GM12878 (cell line): ENCODE measurements at regions not wholly inside any gene's neighbourhood (a gene's known extent, or its start where the extent isn't known, plus 50 kb on each side); places are given as distances from the start of the nearest gene placed in this dataset.

Source experiments
- ATAC-seq: fragments of 200-7000 bp; cut with Tn5 transposase; 3 replicates; pipeline ENCODE4 v1.9.1; 2020; ENCODE audit warnings: mild to moderate bottlenecking, moderate library complexity
- BruUV-seq: library from RNA; stranded (reverse); fragments of 400-500 nt; replicated peaks from 2 replicates; lab custom pipeline; 2021; lab: Mats Ljungman, UMichigan
- CTCF ChIA-PET: fragments of 300-600 bp; sonication (Branson Sonifier 250); formaldehyde crosslinking; extraction: SDS; loops from one replicate; lab custom pipeline; 2021; ENCODE audit warnings: inconsistent platforms; lab: Yijun Ruan, JAX
- POLR2A ChIA-PET: fragments of 350-600 bp; formaldehyde crosslinking; extraction: SDS; loops from one replicate; lab custom pipeline; 2021; ENCODE audit warnings: inconsistent platforms; lab: Charles Lee
- RAD21 ChIA-PET: fragments of 300-600 bp; sonication (Branson Sonifier 250); formaldehyde crosslinking; loops from one replicate; lab custom pipeline; 2023; ENCODE audit warnings: antibody characterized with exemption; ENCODE audit not compliant: unreplicated experiment; lab: Charles Lee
- SMC1A ChIA-PET: fragments of 300-600 bp; sonication (Branson Sonifier 250); formaldehyde crosslinking; loops from one replicate; lab custom pipeline; 2023; ENCODE audit not compliant: unreplicated experiment, uncharacterized antibody; lab: Charles Lee
- DNase-seq: peaks from one replicate; pipeline ENCODE4 v3.0.0-alpha.2; 2011; ENCODE audit warnings: low read depth, low spot score
- FAIRE-seq: peaks from 3 replicates; lab custom pipeline; 2011; peaks lifted over from hg19 to GRCh38; lab: Jason Lieb, UNC
- H2AFZ ChIP-seq: 2 replicates; pipeline ENCODE4 v1.6.0; 2011; ENCODE audit warnings: low read depth, low read length, control low read depth; ENCODE audit not compliant: control insufficient read depth
- H3K27ac ChIP-seq: 2 replicates; pipeline ENCODE4 v1.5.1; 2011; ENCODE audit warnings: control low read depth; ENCODE audit not compliant: control insufficient read depth, insufficient read depth
- H3K27me3 ChIP-seq, 2 experiments: replicated peaks in 1 of 2; 2 replicates each; pipeline versions ENCODE4 v1.6.0 to v1.6.1; 2011; ENCODE audit warnings: low read length in 1 of 2; ENCODE audit not compliant: control insufficient read depth in 2 of 2, insufficient read depth in 2 of 2
- H3K36me3 ChIP-seq, 2 experiments: 2 replicates each; pipeline ENCODE4 v1.5.1; 2011; ENCODE audit warnings: low read length in 1 of 2; ENCODE audit not compliant: control insufficient read depth in 2 of 2, insufficient read depth in 2 of 2
- H3K4me1 ChIP-seq: 2 replicates; pipeline ENCODE4 v1.6.1; 2011; ENCODE audit warnings: mild to moderate bottlenecking, low read length, moderate library complexity, mixed read lengths; ENCODE audit not compliant: control insufficient read depth, insufficient read depth
- H3K4me2 ChIP-seq: 2 replicates; pipeline ENCODE4 v1.6.0; 2011; ENCODE audit warnings: control low read depth; ENCODE audit not compliant: control insufficient read depth, insufficient read depth
- H3K4me3 ChIP-seq: fragments of 200-600 bp; sonication (generic); 2 replicates; pipeline ENCODE4 v1.5.1; 2016
- H3K79me2 ChIP-seq: 2 replicates; pipeline ENCODE4 v1.6.0; 2011; ENCODE audit warnings: low read length; ENCODE audit not compliant: control insufficient read depth, insufficient read depth
- H3K9ac ChIP-seq: 2 replicates; pipeline ENCODE4 v1.8.0; 2011; ENCODE audit warnings: low read length, control low read depth, mixed read lengths; ENCODE audit not compliant: control insufficient read depth, insufficient read depth
- H3K9me3 ChIP-seq: replicated peaks from 3 replicates; pipeline ENCODE4 v1.5.1; 2011; ENCODE audit warnings: mild to moderate bottlenecking, low read length; ENCODE audit not compliant: control insufficient read depth, insufficient read depth
- H4K20me1 ChIP-seq: 2 replicates; pipeline ENCODE4 v1.6.0; 2011; ENCODE audit not compliant: control insufficient read depth, insufficient read depth
- BCL11A ChIP-seq: IDR thresholded peaks from 2 replicates; pipeline ENCODE4 v1.6.1; 2011; ENCODE audit warnings: low read depth, low read length
- BRCA1 ChIP-seq: IDR thresholded peaks from 2 replicates; pipeline ENCODE4 v1.6.1; 2011; ENCODE audit warnings: low read depth, low read length, improper control_type of control experiment
- EED ChIP-seq: sonication (generic); IDR thresholded peaks from 2 replicates; pipeline ENCODE4 v1.6.1; 2016; ENCODE audit warnings: antibody characterized with exemption, low read depth
- HDAC2 ChIP-seq: fragments of 200-600 bp; sonication (generic); IDR thresholded peaks from 2 replicates; pipeline ENCODE4 v1.6.1; 2017
- IRF3 ChIP-seq: fragments of 450-650 bp; IDR thresholded peaks from 2 replicates; pipeline ENCODE4 v1.6.1; 2014; ENCODE audit warnings: mild to moderate bottlenecking
- IRF4 ChIP-seq: IDR thresholded peaks from 2 replicates; pipeline ENCODE4 v1.6.1; 2011; ENCODE audit warnings: low read depth, low read length
- MTA3 ChIP-seq: IDR thresholded peaks from 2 replicates; pipeline ENCODE4 v1.6.1; 2012; ENCODE audit warnings: low read length, inconsistent platforms, borderline replicate concordance
- RAD21 ChIP-seq: IDR thresholded peaks from 2 replicates; pipeline ENCODE4 v1.6.1; 2011; ENCODE audit warnings: mild to moderate bottlenecking, low read depth, low read length, moderate library complexity; ENCODE audit not compliant: insufficient read depth
- SMAD1 ChIP-seq: fragments of 450-650 bp; IDR thresholded peaks from 2 replicates; pipeline ENCODE4 v1.6.1; 2018; ENCODE audit warnings: mild to moderate bottlenecking, low read depth; ENCODE audit not compliant: partially characterized antibody
- SREBF1 ChIP-seq: IDR thresholded peaks from 2 replicates; pipeline ENCODE4 v1.6.1; 2012; ENCODE audit warnings: mild to moderate bottlenecking, low read length
- WGBS: methylation state at CpG from one replicate; pipeline ENCODE4 v1.1.6; 2016; ENCODE audit warnings: low lambda C conversion rate; ENCODE audit not compliant: insufficient replicate concordance, insufficient coverage; ENCODE audit errors: missing lambda C conversion rate; 5-methylcytosine and 5-hydroxymethylcytosine counted together
- in situ Hi-C: fragments of 300-500 bp; cut with MboI; formaldehyde crosslinking; loops from 9 replicates; pipeline ENCODE4 v1.14.3; 2018; ENCODE audit warnings: mixed read lengths
- intact Hi-C: fragments of 100-400 bp; cut with micrococcal nuclease; formaldehyde crosslinking; loops from one replicate; pipeline ENCODE4 v1.14.2; 2022; ENCODE audit not compliant: unreplicated experiment
- TF ChIP-seq, protein P1 (sequence below): fragments of 450-650 bp; IDR thresholded peaks from 2 replicates; pipeline ENCODE4 v1.6.1; 2018; ENCODE audit warnings: mild to moderate bottlenecking, low read depth, moderate library complexity; ENCODE audit not compliant: partially characterized antibody
- TF ChIP-seq, protein P2 (sequence below): fragments of 450-650 bp; IDR thresholded peaks from 2 replicates; pipeline ENCODE4 v1.6.1; 2017; ENCODE audit warnings: mild to moderate bottlenecking, low read depth, inconsistent platforms; ENCODE audit not compliant: poor library complexity, severe bottlenecking
- TF ChIP-seq, protein P3 (sequence below): IDR thresholded peaks from 2 replicates; pipeline ENCODE4 v1.6.1; 2011; ENCODE audit warnings: low read depth, mild to moderate bottlenecking, low read length, moderate library complexity, borderline replicate concordance; ENCODE audit errors: extremely low read depth
- TF ChIP-seq, protein P4 (sequence below): fragments of 450-650 bp; formaldehyde crosslinking; IDR thresholded peaks from 2 replicates; pipeline ENCODE4 v1.5.0; 2022; ENCODE audit warnings: mild to moderate bottlenecking, missing genetic modification characterization

- no peak for FAIRE-seq
- POLR2A ChIA-PET, result no interaction called here
- no peak for TF ChIP-seq RAD21
- TF ChIP-seq EED, result no peak
- TF ChIP-seq, protein P1, sequence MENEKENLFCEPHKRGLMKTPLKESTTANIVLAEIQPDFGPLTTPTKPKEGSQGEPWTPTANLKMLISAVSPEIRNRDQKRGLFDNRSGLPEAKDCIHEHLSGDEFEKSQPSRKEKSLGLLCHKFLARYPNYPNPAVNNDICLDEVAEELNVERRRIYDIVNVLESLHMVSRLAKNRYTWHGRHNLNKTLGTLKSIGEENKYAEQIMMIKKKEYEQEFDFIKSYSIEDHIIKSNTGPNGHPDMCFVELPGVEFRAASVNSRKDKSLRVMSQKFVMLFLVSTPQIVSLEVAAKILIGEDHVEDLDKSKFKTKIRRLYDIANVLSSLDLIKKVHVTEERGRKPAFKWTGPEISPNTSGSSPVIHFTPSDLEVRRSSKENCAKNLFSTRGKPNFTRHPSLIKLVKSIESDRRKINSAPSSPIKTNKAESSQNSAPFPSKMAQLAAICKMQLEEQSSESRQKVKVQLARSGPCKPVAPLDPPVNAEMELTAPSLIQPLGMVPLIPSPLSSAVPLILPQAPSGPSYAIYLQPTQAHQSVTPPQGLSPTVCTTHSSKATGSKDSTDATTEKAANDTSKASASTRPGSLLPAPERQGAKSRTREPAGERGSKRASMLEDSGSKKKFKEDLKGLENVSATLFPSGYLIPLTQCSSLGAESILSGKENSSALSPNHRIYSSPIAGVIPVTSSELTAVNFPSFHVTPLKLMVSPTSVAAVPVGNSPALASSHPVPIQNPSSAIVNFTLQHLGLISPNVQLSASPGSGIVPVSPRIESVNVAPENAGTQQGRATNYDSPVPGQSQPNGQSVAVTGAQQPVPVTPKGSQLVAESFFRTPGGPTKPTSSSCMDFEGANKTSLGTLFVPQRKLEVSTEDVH, result no peak
- TF ChIP-seq BCL11A, result no peak
- TF ChIP-seq SMAD1, result no peak
- TF ChIP-seq, protein P2, sequence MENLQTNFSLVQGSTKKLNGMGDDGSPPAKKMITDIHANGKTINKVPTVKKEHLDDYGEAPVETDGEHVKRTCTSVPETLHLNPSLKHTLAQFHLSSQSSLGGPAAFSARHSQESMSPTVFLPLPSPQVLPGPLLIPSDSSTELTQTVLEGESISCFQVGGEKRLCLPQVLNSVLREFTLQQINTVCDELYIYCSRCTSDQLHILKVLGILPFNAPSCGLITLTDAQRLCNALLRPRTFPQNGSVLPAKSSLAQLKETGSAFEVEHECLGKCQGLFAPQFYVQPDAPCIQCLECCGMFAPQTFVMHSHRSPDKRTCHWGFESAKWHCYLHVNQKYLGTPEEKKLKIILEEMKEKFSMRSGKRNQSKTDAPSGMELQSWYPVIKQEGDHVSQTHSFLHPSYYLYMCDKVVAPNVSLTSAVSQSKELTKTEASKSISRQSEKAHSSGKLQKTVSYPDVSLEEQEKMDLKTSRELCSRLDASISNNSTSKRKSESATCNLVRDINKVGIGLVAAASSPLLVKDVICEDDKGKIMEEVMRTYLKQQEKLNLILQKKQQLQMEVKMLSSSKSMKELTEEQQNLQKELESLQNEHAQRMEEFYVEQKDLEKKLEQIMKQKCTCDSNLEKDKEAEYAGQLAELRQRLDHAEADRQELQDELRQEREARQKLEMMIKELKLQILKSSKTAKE, result no peak
- TF ChIP-seq, protein P3, sequence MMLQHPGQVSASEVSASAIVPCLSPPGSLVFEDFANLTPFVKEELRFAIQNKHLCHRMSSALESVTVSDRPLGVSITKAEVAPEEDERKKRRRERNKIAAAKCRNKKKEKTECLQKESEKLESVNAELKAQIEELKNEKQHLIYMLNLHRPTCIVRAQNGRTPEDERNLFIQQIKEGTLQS, result no peak
- no peak for TF ChIP-seq MTA3
- no peak for TF ChIP-seq IRF3
- TF ChIP-seq IRF4, result no peak
- TF ChIP-seq BRCA1, result no peak
- TF ChIP-seq, protein P4, sequence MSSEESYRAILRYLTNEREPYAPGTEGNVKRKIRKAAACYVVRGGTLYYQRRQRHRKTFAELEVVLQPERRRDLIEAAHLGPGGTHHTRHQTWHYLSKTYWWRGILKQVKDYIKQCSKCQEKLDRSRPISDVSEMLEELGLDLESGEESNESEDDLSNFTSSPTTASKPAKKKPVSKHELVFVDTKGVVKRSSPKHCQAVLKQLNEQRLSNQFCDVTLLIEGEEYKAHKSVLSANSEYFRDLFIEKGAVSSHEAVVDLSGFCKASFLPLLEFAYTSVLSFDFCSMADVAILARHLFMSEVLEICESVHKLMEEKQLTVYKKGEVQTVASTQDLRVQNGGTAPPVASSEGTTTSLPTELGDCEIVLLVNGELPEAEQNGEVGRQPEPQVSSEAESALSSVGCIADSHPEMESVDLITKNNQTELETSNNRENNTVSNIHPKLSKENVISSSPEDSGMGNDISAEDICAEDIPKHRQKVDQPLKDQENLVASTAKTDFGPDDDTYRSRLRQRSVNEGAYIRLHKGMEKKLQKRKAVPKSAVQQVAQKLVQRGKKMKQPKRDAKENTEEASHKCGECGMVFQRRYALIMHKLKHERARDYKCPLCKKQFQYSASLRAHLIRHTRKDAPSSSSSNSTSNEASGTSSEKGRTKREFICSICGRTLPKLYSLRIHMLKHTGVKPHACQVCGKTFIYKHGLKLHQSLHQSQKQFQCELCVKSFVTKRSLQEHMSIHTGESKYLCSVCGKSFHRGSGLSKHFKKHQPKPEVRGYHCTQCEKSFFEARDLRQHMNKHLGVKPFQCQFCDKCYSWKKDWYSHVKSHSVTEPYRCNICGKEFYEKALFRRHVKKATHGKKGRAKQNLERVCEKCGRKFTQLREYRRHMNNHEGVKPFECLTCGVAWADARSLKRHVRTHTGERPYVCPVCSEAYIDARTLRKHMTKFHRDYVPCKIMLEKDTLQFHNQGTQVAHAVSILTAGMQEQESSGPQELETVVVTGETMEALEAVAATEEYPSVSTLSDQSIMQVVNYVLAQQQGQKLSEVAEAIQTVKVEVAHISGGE (CRISPR knock-in tag), result no peak
- TF ChIP-seq SREBF1, result no peak
- no peak for TF ChIP-seq HDAC2
Measured at GRCh38 chr12:108043750-108044533, 85.1 kb upstream of the WSCD2 start.

More at GRCh38 chr12:108043750-108044533, 85.1 kb upstream of the WSCD2 start:
- RAD21 ChIA-PET, result no interaction called here
- peaks cover 4% of the 10 kb centered on the region; the same call in 1 of the 2 replicates for H3K4me1 ChIP-seq
- no peak overlapping the region for H3K9ac ChIP-seq
- H3K79me2 ChIP-seq, result no peaks in the 10 kb centered on the region
- H2AFZ ChIP-seq, result no peak overlapping the region
- H3K4me2 ChIP-seq, result no peak overlapping the region
- H3K27ac ChIP-seq, result no peak overlapping the region
- SMC1A ChIA-PET, result no interaction called here
- WGBS, result 5% methylated on average over 7 of the region's 7 CpGs
- H3K4me3 ChIP-seq, result no peak overlapping the region
- no TSS peak for BruUV-seq
- ATAC-seq (no peak), DNase-seq (no peak)
- no peaks in the 10 kb centered on the region for H3K36me3 ChIP-seq
- intact Hi-C loops, result no loop called here
- H4K20me1 ChIP-seq, result no peaks in the 10 kb centered on the region
- no peaks in the 10 kb centered on the region; a peak in 1 of 4 replicates for H3K27me3 ChIP-seq
- in situ Hi-C loops, result no loop called here
- no peaks in the 10 kb centered on the region for H3K9me3 ChIP-seq
- CTCF ChIA-PET, result no interaction called here
